H9 (cell line): ENCODE measurements at regions not wholly inside any gene's neighbourhood (a gene's known extent, or its start where the extent isn't known, plus 50 kb on each side); places are given as distances from the start of the nearest gene placed in this dataset.

ENCODE experiments used
- DNase-seq: peaks from one replicate; pipeline ENCODE4 v3.0.0-alpha.2; 2017
- H2AFZ ChIP-seq: one replicate; pipeline ENCODE4 v1.6.1; 2013; ENCODE audit warnings: mild to moderate bottlenecking, low read length, control low read depth, moderate library complexity
- H2AK5ac ChIP-seq: 2 replicates; pipeline ENCODE4 v1.6.1; 2013; ENCODE audit warnings: low read length, control low read depth, mixed read lengths; ENCODE audit not compliant: insufficient read length
- H2BK120ac ChIP-seq: one replicate; pipeline ENCODE4 v1.6.1; 2013; ENCODE audit warnings: low read depth, mild to moderate bottlenecking, low read length, control low read depth, inconsistent platforms; ENCODE audit not compliant: poor library complexity, severe bottlenecking
- H2BK12ac ChIP-seq: 2 replicates; pipeline ENCODE4 v1.6.1; 2013; ENCODE audit warnings: low read length, control low read depth, mixed read lengths, low read depth; ENCODE audit not compliant: insufficient read length
- H2BK15ac ChIP-seq: 2 replicates; pipeline ENCODE4 v1.6.1; 2013; ENCODE audit warnings: low read depth, low read length, control low read depth
- H2BK20ac ChIP-seq: one replicate; pipeline ENCODE4 v1.6.1; 2013; ENCODE audit warnings: low read depth, mild to moderate bottlenecking, low read length, control low read depth, inconsistent platforms; ENCODE audit not compliant: poor library complexity, severe bottlenecking
- H2BK5ac ChIP-seq: 2 replicates; pipeline ENCODE4 v1.6.1; 2013; ENCODE audit warnings: low read length, control low read depth, mixed read lengths; ENCODE audit not compliant: insufficient read length
- H3K14ac ChIP-seq: 2 replicates; pipeline ENCODE4 v1.6.1; 2013; ENCODE audit warnings: low read length, control low read depth; ENCODE audit not compliant: insufficient read depth
- H3K18ac ChIP-seq: 2 replicates; pipeline ENCODE4 v1.6.1; 2013; ENCODE audit warnings: low read depth, mild to moderate bottlenecking, mixed read lengths, low read length, control low read depth; ENCODE audit not compliant: insufficient read length
- H3K23ac ChIP-seq: 2 replicates; pipeline ENCODE4 v1.6.1; 2013; ENCODE audit warnings: low read length, control low read depth, mixed read lengths, low read depth; ENCODE audit not compliant: insufficient read length
- H3K23me2 ChIP-seq: 2 replicates; pipeline ENCODE4 v1.6.1; 2013; ENCODE audit warnings: low read depth, mild to moderate bottlenecking, mixed read lengths, low read length, control low read depth; ENCODE audit not compliant: insufficient read length, poor library complexity, severe bottlenecking
- H3K27ac ChIP-seq: 2 replicates; pipeline ENCODE4 v1.5.1; 2013; ENCODE audit warnings: low read length, control low read depth, mixed read lengths, low read depth; ENCODE audit not compliant: insufficient read length
- H3K27me3 ChIP-seq: 2 replicates; pipeline ENCODE4 v1.6.1; 2013; ENCODE audit warnings: low read length, control low read depth, inconsistent platforms; ENCODE audit not compliant: insufficient read depth
- H3K4ac ChIP-seq: 2 replicates; pipeline ENCODE4 v1.6.1; 2013; ENCODE audit warnings: low read depth, mild to moderate bottlenecking, control low read depth, inconsistent platforms, low read length, moderate library complexity
- H3K4me1 ChIP-seq: 2 replicates; pipeline ENCODE4 v1.6.1; 2013; ENCODE audit warnings: low read length, control low read depth, inconsistent platforms; ENCODE audit not compliant: insufficient read depth
- H3K4me2 ChIP-seq: 2 replicates; pipeline ENCODE4 v1.6.1; 2013; ENCODE audit warnings: low read length, control low read depth, mixed read lengths; ENCODE audit not compliant: insufficient read length, insufficient read depth
- H3K56ac ChIP-seq: 2 replicates; pipeline ENCODE4 v1.6.1; 2013; ENCODE audit warnings: low read depth, mild to moderate bottlenecking, mixed read lengths, low read length, control low read depth; ENCODE audit not compliant: insufficient read length
- H3K79me1 ChIP-seq: 2 replicates; pipeline ENCODE4 v1.6.1; 2013; ENCODE audit warnings: low read depth, mild to moderate bottlenecking, moderate library complexity, low read length, control low read depth, inconsistent platforms; ENCODE audit not compliant: insufficient read depth, poor library complexity, severe bottlenecking
- H3K79me2 ChIP-seq: 2 replicates; pipeline ENCODE4 v1.6.1; 2013; ENCODE audit warnings: low read length, control low read depth, inconsistent platforms; ENCODE audit not compliant: insufficient read depth
- H3K9ac ChIP-seq: 2 replicates; pipeline ENCODE4 v1.6.1; 2013; ENCODE audit warnings: low read length, control low read depth, mixed read lengths; ENCODE audit not compliant: insufficient read length; ENCODE audit errors: extremely low read depth
- H3K9me3 ChIP-seq: one replicate; pipeline ENCODE4 v1.6.1; 2013; ENCODE audit warnings: low read depth, low read length, inconsistent platforms; ENCODE audit not compliant: control insufficient read depth
- H3T11ph ChIP-seq: one replicate; pipeline ENCODE4 v1.6.1; 2013; ENCODE audit warnings: mild to moderate bottlenecking, low read length, control low read depth, inconsistent platforms
- H4K20me1 ChIP-seq: one replicate; pipeline ENCODE4 v1.6.1; 2013; ENCODE audit not compliant: control insufficient read depth, insufficient read length, insufficient read depth
- H4K5ac ChIP-seq: 2 replicates; pipeline ENCODE4 v1.6.1; 2013; ENCODE audit warnings: low read depth, mild to moderate bottlenecking, mixed read lengths, low read length, control low read depth; ENCODE audit not compliant: insufficient read length
- H4K8ac ChIP-seq: replicated peaks from 2 replicates; pipeline ENCODE4 v1.6.1; 2013; ENCODE audit warnings: low read length, control low read depth, mixed read lengths, low read depth; ENCODE audit not compliant: insufficient read length
- H4K91ac ChIP-seq: 2 replicates; pipeline ENCODE4 v1.6.1; 2013; ENCODE audit warnings: low read depth, mild to moderate bottlenecking, moderate library complexity, mixed read lengths, low read length, control low read depth; ENCODE audit not compliant: insufficient read length
- H3K27ac Mint-ChIP-seq, 3 experiments: 2 replicates in 2 of 3; 3 replicates in 1 of 3; pipeline ENCODE4 v1.8.0; 2020 to 2021; ENCODE audit warnings: mixed read lengths in 3 of 3, mild to moderate bottlenecking in 1 of 3, moderate library complexity in 1 of 3
- H3K27me3 Mint-ChIP-seq: 2 replicates; pipeline ENCODE4 v1.8.0; 2021; ENCODE audit warnings: low read depth, mild to moderate bottlenecking, moderate library complexity, mixed read lengths
- H3K36me3 Mint-ChIP-seq, 3 experiments: 2 replicates in 2 of 3; 3 replicates in 1 of 3; pipeline ENCODE4 v1.8.0; 2020 to 2021; ENCODE audit warnings: low read depth in 3 of 3, mixed read lengths in 3 of 3; ENCODE audit not compliant: insufficient read depth in 1 of 3
- H3K4me1 Mint-ChIP-seq, 2 experiments: 2 replicates each; pipeline ENCODE4 v1.8.0; 2020; ENCODE audit warnings: mixed read lengths in 2 of 2
- H3K4me3 Mint-ChIP-seq, 2 experiments: 2 replicates in 1 of 2; 3 replicates in 1 of 2; pipeline ENCODE4 v1.8.0; 2020 to 2021; ENCODE audit warnings: mild to moderate bottlenecking in 2 of 2, mixed read lengths in 2 of 2, moderate library complexity in 1 of 2
- H3K9me3 Mint-ChIP-seq, 2 experiments: 2 replicates in 1 of 2; 3 replicates in 1 of 2; pipeline ENCODE4 v1.8.0; 2020; ENCODE audit warnings: mild to moderate bottlenecking in 2 of 2, mixed read lengths in 2 of 2, moderate library complexity in 1 of 2
- CTCF ChIP-seq: fragments of 200-600 bp; sonication (generic); conservative IDR thresholded peaks from 3 replicates; pipeline ENCODE4 v1.8.0; 2021; ENCODE audit warnings: antibody characterized with exemption, mild to moderate bottlenecking
- WGBS: extraction: QIAGEN DNeasy Blood & Tissue Kit; methylation state at CpG from one replicate; pipeline ENCODE4 v1.1.7; 2013; ENCODE audit warnings: missing lambda C conversion rate, low lambda C conversion rate, mixed read lengths; ENCODE audit not compliant: insufficient read length; ENCODE audit errors: extremely low coverage; 5-methylcytosine and 5-hydroxymethylcytosine counted together

GRCh38 chr22:49263101-49263500 is 564.6 kb downstream of the BRD1 start:
- Histone ChIP-seq H2BK15ac (no peak overlapping the region), H2AFZ (no peak overlapping the region), H3K23me2 (no peaks in the 10 kb centered on the region), H3K27me3 (no peaks in the 10 kb centered on the region), H3K4me1 (peaks cover 3% of the 10 kb centered on the region; the same call in 1 of the 2 replicates), H3K4ac (no peak overlapping the region), H3K14ac (no peak overlapping the region), H2BK20ac (no peak overlapping the region), H3K27ac (no peak overlapping the region), H2BK120ac (no peak overlapping the region), H3T11ph (no peak overlapping the region), H4K20me1 (no peaks in the 10 kb centered on the region), H3K23ac (no peak overlapping the region), H3K56ac (no peak overlapping the region), H2BK12ac (no peak overlapping the region), H4K91ac (no peak overlapping the region), H3K79me1 (no peaks in the 10 kb centered on the region), H2BK5ac (no peak overlapping the region), H3K18ac (no peak overlapping the region), H2AK5ac (no peak overlapping the region), H3K9ac (no peak overlapping the region), H3K4me2 (no peak overlapping the region), H4K8ac (no peak overlapping the region), H3K79me2 (no peaks in the 10 kb centered on the region), H3K9me3 (no peaks in the 10 kb centered on the region), H4K5ac (no peak overlapping the region)
- peaks cover 22 to 28% of the 10 kb centered on the region in 2 experiments for H3K4me1 Mint-ChIP-seq
- H3K36me3 Mint-ChIP-seq: peaks cover 0 to 4% (median 0%) of the 10 kb centered on the region in 3 experiments; a peak in 4 of 7 replicates
- no peak for DNase-seq
- H3K9me3 Mint-ChIP-seq: peaks cover 2 to 7% of the 10 kb centered on the region in 2 experiments
- H3K27ac Mint-ChIP-seq: no peak overlapping the region
- WGBS: no CpG with 5 or more reads among the region's 15 CpGs
- H3K4me3 Mint-ChIP-seq: no peak overlapping the region
- TF ChIP-seq CTCF: no peak
- peaks cover 57% of the 10 kb centered on the region for H3K27me3 Mint-ChIP-seq
